ELF-1 (cell line): ENCODE measurements at regions not wholly inside any gene's neighbourhood (a gene's known extent, or its start where the extent isn't known, plus 50 kb on each side); places are given as distances from the start of the nearest gene placed in this dataset.

ENCODE experiments used
- DNase-seq: peaks from one replicate; pipeline ENCODE4 v3.0.0-alpha.2; 2016; ENCODE audit warnings: low read depth, low spot score

GRCh38 chrX:133159205-133159604 is 58.9 kb downstream of the TFDP3 start:
- DNase-seq, result no peak

- DNase-seq, result peak; percentile 12
Measured at GRCh38 chrX:133151336-133151735, 54.4 kb upstream of the USP26 start.

GRCh38 chrX:133150730-133151129 is 53.8 kb upstream of the USP26 start:
- DNase-seq, result no peak
